Vagina (tissue), 2 donors: ENCODE measurements at regions not wholly inside any gene's neighbourhood (a gene's known extent, or its start where the extent isn't known, plus 50 kb on each side); places are given as distances from the start of the nearest gene placed in this dataset.

ENCODE experiments used
- CTCF ChIP-seq, 3 experiments: fragments of 450-650 bp in 2 of 3; fragments of 200-600 bp in 1 of 3; sonication (generic) in 1 of 3; IDR thresholded peaks; one replicate each; pipeline ENCODE4 v1.5.1; 2017 to 2019; ENCODE audit warnings: antibody characterized with exemption in 3 of 3, mild to moderate bottlenecking in 2 of 3, moderate library complexity in 2 of 3
- POLR2A ChIP-seq, 2 donors: fragments of 450-650 bp; IDR thresholded peaks; one replicate each; pipeline ENCODE4 v1.6.1; 2017; ENCODE audit warnings: antibody characterized with exemption in 2 of 2, mild to moderate bottlenecking in 2 of 2, moderate library complexity in 2 of 2

- TF ChIP-seq CTCF (IDR thresholded peaks at IDR 0.05) (no peak), POLR2A (IDR thresholded peaks at IDR 0.05) (no peak)
These were observed 237.5 kb upstream of the GBE1 start for GRCh38 chr3:81998907-81999306.
